GM12875 (cell line): ENCODE measurements at regions not wholly inside any gene's neighbourhood (a gene's known extent, or its start where the extent isn't known, plus 50 kb on each side); places are given as distances from the start of the nearest gene placed in this dataset.

Experiments
- H3K4me3 ChIP-seq: one replicate; pipeline ENCODE4 v1.5.1; 2011; ENCODE audit warnings: low read depth, low read length, control low read depth
- CTCF ChIP-seq: IDR thresholded peaks from 2 replicates; pipeline ENCODE4 v1.5.1; 2011; ENCODE audit warnings: low read depth, mild to moderate bottlenecking, control low read depth, inconsistent platforms, low read length, moderate library complexity, borderline replicate concordance; ENCODE audit not compliant: insufficient read depth

- no peak for TF ChIP-seq CTCF
- H3K4me3 ChIP-seq = no peak overlapping the region
These were observed 106.9 kb upstream of the C7orf33 start for GRCh38 chr7:148483515-148484308.

GRCh38 chr7:148484486-148484885 is 106.1 kb upstream of the C7orf33 start:
- no peak for TF ChIP-seq CTCF
- H3K4me3 ChIP-seq = no peak overlapping the region

- H3K4me3 ChIP-seq = no peak overlapping the region
- TF ChIP-seq CTCF = no peak
These were observed 104.9 kb upstream of the C7orf33 start for GRCh38 chr7:148485618-148486017.

- no peak for TF ChIP-seq CTCF
These were observed 103.6 kb upstream of the C7orf33 start for GRCh38 chr7:148486937-148487336.

GRCh38 chr7:148487912-148488311 is 102.7 kb upstream of the C7orf33 start:
- no peak overlapping the region for H3K4me3 ChIP-seq
- no peak for TF ChIP-seq CTCF

More at GRCh38 chr7:148486937-148487336, 103.6 kb upstream of the C7orf33 start:
- H3K4me3 ChIP-seq = no peak overlapping the region

DNA sequence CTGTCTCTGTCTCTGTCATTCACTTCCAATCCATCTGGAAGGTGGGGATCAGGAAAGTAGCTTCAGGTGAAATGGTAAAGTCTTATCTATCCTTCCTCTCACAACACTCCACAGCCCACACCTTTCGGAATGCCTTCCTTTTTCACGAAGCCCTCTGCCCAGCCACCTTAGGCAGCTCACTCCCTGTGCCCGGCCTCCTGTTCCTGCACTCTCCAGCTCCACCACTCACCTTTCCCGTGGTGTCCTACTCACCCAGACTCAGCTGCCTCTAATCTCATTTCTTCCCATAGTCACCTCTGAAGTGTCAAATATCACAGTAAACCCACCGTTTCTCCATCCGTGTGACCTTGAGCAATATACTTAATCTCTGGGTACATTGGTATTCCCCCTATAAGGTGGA is 100.9 kb upstream of the C7orf33 start:
- no peak overlapping the region for H3K4me3 ChIP-seq
- TF ChIP-seq CTCF = no peak

- H3K4me3 ChIP-seq = no peak overlapping the region
- TF ChIP-seq CTCF = no peak
These were observed 98.3 kb upstream of the C7orf33 start for GRCh38 chr7:148492157-148492860.
